GM23338 (cell line): ENCODE measurements at regions not wholly inside any gene's neighbourhood (a gene's known extent, or its start where the extent isn't known, plus 50 kb on each side); places are given as distances from the start of the nearest gene placed in this dataset.

Experiments used
- ATAC-seq: fragments of 200-7000 bp; cut with Tn5 transposase; 3 replicates; pipeline ENCODE4 v1.9.1; 2020
- DNase-seq: peaks from one replicate; pipeline ENCODE4 v3.0.0-alpha.2; 2015; ENCODE audit warnings: low spot score
- H2AFZ ChIP-seq: fragments of 200-600 bp; sonication (generic); 2 replicates; pipeline ENCODE4 v1.8.0; 2016; ENCODE audit warnings: antibody characterized with exemption, mild to moderate bottlenecking, moderate library complexity
- H3F3A ChIP-seq: fragments of 200-600 bp; sonication (generic); replicated peaks from 2 replicates; pipeline ENCODE4 v1.8.0; 2017; ENCODE audit warnings: antibody characterized with exemption, mixed run types, low read depth
- H3K27ac ChIP-seq: fragments of 200-600 bp; sonication (generic); 2 replicates; pipeline ENCODE4 v1.6.1; 2016; ENCODE audit warnings: low read depth
- H3K27me3 ChIP-seq: fragments of 200-600 bp; sonication (generic); 2 replicates; pipeline ENCODE4 v1.8.0; 2016; ENCODE audit warnings: mild to moderate bottlenecking, mixed run types, moderate library complexity; ENCODE audit not compliant: insufficient read depth
- H3K36me3 ChIP-seq: fragments of 200-600 bp; sonication (generic); 2 replicates; pipeline ENCODE4 v1.8.0; 2016; ENCODE audit warnings: mild to moderate bottlenecking; ENCODE audit not compliant: insufficient read depth
- H3K4me1 ChIP-seq: fragments of 200-600 bp; sonication (generic); 2 replicates; pipeline ENCODE4 v1.8.0; 2016; ENCODE audit warnings: mild to moderate bottlenecking, moderate library complexity; ENCODE audit not compliant: insufficient read depth
- H3K4me2 ChIP-seq: fragments of 200-600 bp; sonication (generic); 2 replicates; pipeline ENCODE4 v1.7.1; 2017; ENCODE audit warnings: mixed run types
- H3K4me3 ChIP-seq: fragments of 200-600 bp; sonication (generic); 2 replicates; pipeline ENCODE4 v1.6.1; 2016; ENCODE audit warnings: mixed run types
- H3K79me2 ChIP-seq: fragments of 200-600 bp; sonication (generic); replicated peaks from 2 replicates; pipeline ENCODE4 v1.8.0; 2017; ENCODE audit warnings: mild to moderate bottlenecking; ENCODE audit not compliant: insufficient read depth
- H3K9me2 ChIP-seq: fragments of 200-600 bp; sonication (generic); 2 replicates; pipeline ENCODE4 v1.8.0; 2017; ENCODE audit not compliant: insufficient read depth
- H4K20me1 ChIP-seq: fragments of 200-600 bp; sonication (generic); replicated peaks from 2 replicates; pipeline ENCODE4 v1.8.0; 2017; ENCODE audit warnings: mild to moderate bottlenecking; ENCODE audit not compliant: insufficient read depth
- H3K27ac Mint-ChIP-seq: 2 replicates; pipeline ENCODE4 v1.8.0; 2020; ENCODE audit warnings: inconsistent platforms, mild to moderate bottlenecking, moderate library complexity, mixed read lengths
- H3K27me3 Mint-ChIP-seq: 3 replicates; pipeline ENCODE4 v1.8.0; 2022; ENCODE audit warnings: low read depth, mild to moderate bottlenecking, moderate library complexity, mixed read lengths, inconsistent platforms; ENCODE audit not compliant: insufficient read depth, poor library complexity
- H3K36me3 Mint-ChIP-seq: 3 replicates; pipeline ENCODE4 v1.8.0; 2021; ENCODE audit warnings: low read depth, mild to moderate bottlenecking, inconsistent platforms, moderate library complexity, mixed read lengths
- H3K4me1 Mint-ChIP-seq: 3 replicates; pipeline ENCODE4 v1.8.0; 2020; ENCODE audit warnings: mild to moderate bottlenecking, inconsistent platforms, mixed read lengths
- H3K4me3 Mint-ChIP-seq: 3 replicates; pipeline ENCODE4 v1.8.0; 2021; ENCODE audit warnings: moderate library complexity, mild to moderate bottlenecking, inconsistent platforms, mixed read lengths
- H3K9me3 Mint-ChIP-seq: 3 replicates; pipeline ENCODE4 v1.8.0; 2020; ENCODE audit warnings: moderate library complexity, mild to moderate bottlenecking, inconsistent platforms, mixed read lengths
- CREB1 ChIP-seq: fragments of 250-450 bp; sonication (Bioruptor Pico); IDR thresholded peaks from 2 replicates; pipeline ENCODE4 v1.5.0; 2020; ENCODE audit warnings: low read depth, mild to moderate bottlenecking, moderate library complexity
- POLR2AphosphoS5 ChIP-seq: IDR thresholded peaks from 2 replicates; pipeline ENCODE4 v1.6.1; 2016; ENCODE audit warnings: antibody characterized with exemption, low read depth
- ZNF114 ChIP-seq: fragments of 250-450 bp; sonication (Bioruptor Pico); IDR thresholded peaks from 2 replicates; pipeline ENCODE4 v1.5.0; 2020; ENCODE audit warnings: mild to moderate bottlenecking, moderate library complexity
- ZNF331 ChIP-seq: fragments of 250-450 bp; sonication (Bioruptor Pico); IDR thresholded peaks from 2 replicates; pipeline ENCODE4 v1.5.0; 2020; ENCODE audit warnings: low read depth, mild to moderate bottlenecking, moderate library complexity
- TF ChIP-seq, protein P1 (sequence below): IDR thresholded peaks from 2 replicates; pipeline ENCODE4 v1.6.1; 2016; ENCODE audit warnings: antibody characterized with exemption
- TF ChIP-seq, protein P2 (sequence below): fragments of 250-450 bp; sonication (Bioruptor Pico); IDR thresholded peaks from 2 replicates; pipeline ENCODE4 v1.5.0; 2020; ENCODE audit warnings: mild to moderate bottlenecking, moderate library complexity

DNA sequence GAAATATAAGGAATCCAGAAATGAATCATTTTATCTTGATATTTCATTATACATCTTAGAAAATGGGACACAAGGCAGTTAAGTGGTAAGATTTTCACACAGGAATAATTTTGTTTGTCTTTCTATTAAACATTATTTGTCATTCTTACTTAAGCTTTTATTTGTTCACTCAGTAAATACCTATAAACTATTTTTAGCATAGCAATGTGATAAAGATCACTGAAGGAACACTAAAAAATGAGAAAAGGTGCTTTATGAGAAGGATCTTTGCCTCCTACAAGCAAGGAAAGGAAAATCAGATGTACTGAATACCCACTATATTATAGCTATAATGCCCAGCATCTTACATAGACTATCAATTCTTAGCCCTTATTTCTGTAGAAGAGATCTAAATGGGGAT, 176.2 kb upstream of the NYAP2 start (continued):
- TF ChIP-seq, protein P1, sequence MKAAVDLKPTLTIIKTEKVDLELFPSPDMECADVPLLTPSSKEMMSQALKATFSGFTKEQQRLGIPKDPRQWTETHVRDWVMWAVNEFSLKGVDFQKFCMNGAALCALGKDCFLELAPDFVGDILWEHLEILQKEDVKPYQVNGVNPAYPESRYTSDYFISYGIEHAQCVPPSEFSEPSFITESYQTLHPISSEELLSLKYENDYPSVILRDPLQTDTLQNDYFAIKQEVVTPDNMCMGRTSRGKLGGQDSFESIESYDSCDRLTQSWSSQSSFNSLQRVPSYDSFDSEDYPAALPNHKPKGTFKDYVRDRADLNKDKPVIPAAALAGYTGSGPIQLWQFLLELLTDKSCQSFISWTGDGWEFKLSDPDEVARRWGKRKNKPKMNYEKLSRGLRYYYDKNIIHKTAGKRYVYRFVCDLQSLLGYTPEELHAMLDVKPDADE: no peak

DNA sequence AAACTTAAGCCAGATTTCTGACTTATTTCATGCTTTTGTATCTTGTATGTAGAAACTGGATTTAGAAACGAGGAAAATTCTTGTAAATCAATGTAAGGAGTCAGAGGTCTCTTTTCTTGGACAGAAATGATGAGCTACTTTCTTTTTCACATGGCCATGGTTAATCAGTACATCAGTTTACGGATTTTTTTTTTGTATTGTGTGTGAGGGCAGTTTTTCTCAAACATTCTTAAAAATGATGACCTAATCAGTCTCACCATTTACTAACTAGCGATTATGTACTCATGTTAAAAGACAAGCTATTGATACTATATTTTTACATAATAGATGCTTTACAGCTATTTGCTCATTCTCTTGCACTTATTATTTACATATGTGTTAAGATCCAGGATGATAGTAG, 165.2 kb upstream of the DOCK10 start:
- Histone ChIP-seq H3K9me2 (no peaks in the 10 kb centered on the region), H3K36me3 (no peaks in the 10 kb centered on the region), H3K4me3 (no peak overlapping the region), H4K20me1 (no peaks in the 10 kb centered on the region), H3K4me1 (0 out of 2 replicates have a peak, but pooled peaks cover 6% of the 10 kb centered on the region), H3K4me2 (no peak overlapping the region), H2AFZ (no peak overlapping the region), H3F3A (no peaks in the 10 kb centered on the region), H3K79me2 (no peaks in the 10 kb centered on the region), H3K27me3 (no peaks in the 10 kb centered on the region), H3K27ac (no peak overlapping the region)
- H3K9me3 Mint-ChIP-seq: no peaks in the 10 kb centered on the region; the same call in 2 of the 3 replicates
- H3K4me1 Mint-ChIP-seq: peaks cover 7% of the 10 kb centered on the region
- ATAC-seq: no peak
- no peak for TF ChIP-seq POLR2AphosphoS5
- TF ChIP-seq CREB1: no peak
- TF ChIP-seq, protein P2, sequence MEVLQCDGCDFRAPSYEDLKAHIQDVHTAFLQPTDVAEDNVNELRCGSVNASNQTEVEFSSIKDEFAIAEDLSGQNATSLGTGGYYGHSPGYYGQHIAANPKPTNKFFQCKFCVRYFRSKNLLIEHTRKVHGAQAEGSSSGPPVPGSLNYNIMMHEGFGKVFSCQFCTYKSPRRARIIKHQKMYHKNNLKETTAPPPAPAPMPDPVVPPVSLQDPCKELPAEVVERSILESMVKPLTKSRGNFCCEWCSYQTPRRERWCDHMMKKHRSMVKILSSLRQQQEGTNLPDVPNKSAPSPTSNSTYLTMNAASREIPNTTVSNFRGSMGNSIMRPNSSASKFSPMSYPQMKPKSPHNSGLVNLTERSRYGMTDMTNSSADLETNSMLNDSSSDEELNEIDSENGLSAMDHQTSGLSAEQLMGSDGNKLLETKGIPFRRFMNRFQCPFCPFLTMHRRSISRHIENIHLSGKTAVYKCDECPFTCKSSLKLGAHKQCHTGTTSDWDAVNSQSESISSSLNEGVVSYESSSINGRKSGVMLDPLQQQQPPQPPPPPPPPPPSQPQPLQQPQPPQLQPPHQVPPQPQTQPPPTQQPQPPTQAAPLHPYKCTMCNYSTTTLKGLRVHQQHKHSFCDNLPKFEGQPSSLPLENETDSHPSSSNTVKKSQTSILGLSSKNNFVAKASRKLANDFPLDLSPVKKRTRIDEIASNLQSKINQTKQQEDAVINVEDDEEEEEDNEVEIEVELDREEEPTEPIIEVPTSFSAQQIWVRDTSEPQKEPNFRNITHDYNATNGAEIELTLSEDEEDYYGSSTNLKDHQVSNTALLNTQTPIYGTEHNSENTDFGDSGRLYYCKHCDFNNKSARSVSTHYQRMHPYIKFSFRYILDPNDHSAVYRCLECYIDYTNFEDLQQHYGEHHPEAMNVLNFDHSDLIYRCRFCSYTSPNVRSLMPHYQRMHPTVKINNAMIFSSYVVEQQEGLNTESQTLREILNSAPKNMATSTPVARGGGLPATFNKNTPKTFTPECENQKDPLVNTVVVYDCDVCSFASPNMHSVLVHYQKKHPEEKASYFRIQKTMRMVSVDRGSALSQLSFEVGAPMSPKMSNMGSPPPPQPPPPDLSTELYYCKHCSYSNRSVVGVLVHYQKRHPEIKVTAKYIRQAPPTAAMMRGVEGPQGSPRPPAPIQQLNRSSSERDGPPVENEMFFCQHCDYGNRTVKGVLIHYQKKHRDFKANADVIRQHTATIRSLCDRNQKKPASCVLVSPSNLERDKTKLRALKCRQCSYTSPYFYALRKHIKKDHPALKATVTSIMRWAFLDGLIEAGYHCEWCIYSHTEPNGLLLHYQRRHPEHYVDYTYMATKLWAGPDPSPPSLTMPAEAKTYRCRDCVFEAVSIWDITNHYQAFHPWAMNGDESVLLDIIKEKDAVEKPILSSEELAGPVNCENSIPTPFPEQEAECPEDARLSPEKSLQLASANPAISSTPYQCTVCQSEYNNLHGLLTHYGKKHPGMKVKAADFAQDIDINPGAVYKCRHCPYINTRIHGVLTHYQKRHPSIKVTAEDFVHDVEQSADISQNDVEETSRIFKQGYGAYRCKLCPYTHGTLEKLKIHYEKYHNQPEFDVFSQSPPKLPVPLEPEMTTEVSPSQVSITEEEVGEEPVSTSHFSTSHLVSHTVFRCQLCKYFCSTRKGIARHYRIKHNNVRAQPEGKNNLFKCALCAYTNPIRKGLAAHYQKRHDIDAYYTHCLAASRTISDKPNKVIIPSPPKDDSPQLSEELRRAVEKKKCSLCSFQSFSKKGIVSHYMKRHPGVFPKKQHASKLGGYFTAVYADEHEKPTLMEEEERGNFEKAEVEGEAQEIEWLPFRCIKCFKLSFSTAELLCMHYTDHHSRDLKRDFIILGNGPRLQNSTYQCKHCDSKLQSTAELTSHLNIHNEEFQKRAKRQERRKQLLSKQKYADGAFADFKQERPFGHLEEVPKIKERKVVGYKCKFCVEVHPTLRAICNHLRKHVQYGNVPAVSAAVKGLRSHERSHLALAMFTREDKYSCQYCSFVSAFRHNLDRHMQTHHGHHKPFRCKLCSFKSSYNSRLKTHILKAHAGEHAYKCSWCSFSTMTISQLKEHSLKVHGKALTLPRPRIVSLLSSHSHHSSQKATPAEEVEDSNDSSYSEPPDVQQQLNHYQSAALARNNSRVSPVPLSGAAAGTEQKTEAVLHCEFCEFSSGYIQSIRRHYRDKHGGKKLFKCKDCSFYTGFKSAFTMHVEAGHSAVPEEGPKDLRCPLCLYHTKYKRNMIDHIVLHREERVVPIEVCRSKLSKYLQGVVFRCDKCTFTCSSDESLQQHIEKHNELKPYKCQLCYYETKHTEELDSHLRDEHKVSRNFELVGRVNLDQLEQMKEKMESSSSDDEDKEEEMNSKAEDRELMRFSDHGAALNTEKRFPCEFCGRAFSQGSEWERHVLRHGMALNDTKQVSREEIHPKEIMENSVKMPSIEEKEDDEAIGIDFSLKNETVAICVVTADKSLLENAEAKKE: no peak
- TF ChIP-seq ZNF331 (CRISPR knock-in tag): no peak
- no peak for TF ChIP-seq ZNF114 (CRISPR knock-in tag)
- TF ChIP-seq, protein P1: no peak
- no peak for DNase-seq
- H3K27ac Mint-ChIP-seq: no peak overlapping the region
- no peaks in the 10 kb centered on the region for H3K27me3 Mint-ChIP-seq
- H3K4me3 Mint-ChIP-seq: no peak overlapping the region
- no peaks in the 10 kb centered on the region; the same call in 2 of the 3 replicates for H3K36me3 Mint-ChIP-seq
